ENCODE measurements at regions not wholly inside any gene's neighbourhood (a gene's known extent, or its start where the extent isn't known, plus 50 kb on each side); places are given as distances from the start of the nearest gene placed in this dataset.

DNA sequence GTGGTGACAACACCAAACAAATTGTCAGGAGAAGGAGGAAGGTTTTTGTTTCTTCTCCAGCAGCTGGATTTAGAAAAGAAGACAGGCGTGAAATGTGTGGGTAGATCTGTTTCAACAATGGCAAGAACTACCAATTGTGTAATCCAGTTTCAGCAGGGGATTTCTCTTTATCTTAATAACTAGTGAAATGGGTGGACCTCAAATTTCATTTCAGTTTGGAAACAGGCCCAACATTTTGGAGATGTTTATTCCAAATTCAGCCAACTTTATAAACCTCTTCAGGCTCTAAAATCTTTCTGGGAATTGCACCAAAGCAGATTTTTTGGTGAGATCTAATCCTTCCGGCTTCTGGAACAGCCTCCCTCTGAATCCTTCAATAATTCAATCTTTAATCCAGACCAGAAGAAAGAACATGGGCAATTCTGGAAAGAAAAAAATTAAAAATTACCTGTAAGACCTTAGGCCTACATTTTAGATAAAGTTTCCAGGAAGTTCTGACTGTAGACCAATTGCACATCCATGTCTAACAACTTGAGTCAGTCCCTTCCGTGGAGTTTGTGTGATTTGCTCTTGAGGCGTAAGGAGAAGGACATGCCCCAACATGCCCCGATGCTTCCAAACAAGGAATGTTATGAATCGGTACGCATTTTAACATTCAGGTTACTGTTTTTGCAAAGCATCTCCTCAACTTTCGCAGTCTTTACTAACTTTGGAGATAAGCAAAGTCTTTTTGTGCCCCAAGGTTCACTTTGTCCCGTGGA is 423.6 kb downstream of the IRX1 start:
- TF ChIP-seq TAF1 (IDR thresholded peaks at IDR 0.05; ENCODE audit: borderline replicate concordance, insufficient read depth, low read length) (no peak), SIN3A (IDR thresholded peaks at IDR 0.05; ENCODE audit: borderline replicate concordance, insufficient read depth, low read length) (no peak)

DNA sequence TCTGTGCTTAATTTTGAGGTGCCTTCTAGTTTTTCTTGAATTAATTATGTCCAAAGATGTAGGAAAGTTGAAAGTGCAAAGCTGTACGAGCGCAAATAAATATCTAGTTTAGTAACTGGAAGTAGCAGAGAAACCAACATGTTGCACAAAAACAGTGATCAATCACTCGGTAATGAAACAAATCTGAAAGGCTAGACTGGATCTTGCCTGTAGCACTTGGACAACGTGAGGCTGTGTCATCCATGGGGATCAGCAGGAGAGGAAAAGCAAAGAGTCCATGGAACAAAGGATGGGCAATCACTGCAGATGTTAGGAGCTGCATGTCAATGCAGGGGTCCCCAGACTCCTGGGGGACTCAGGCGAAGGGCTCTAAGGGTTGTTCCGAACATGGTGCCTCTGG is 424.2 kb downstream of the IRX1 start:
- no peak for TF ChIP-seq FOXP2 (optimal IDR thresholded peaks at IDR 0.05; ENCODE audit: borderline replicate concordance, extremely low read depth, extremely low read length, insufficient read depth)
- TF ChIP-seq, protein P1, sequence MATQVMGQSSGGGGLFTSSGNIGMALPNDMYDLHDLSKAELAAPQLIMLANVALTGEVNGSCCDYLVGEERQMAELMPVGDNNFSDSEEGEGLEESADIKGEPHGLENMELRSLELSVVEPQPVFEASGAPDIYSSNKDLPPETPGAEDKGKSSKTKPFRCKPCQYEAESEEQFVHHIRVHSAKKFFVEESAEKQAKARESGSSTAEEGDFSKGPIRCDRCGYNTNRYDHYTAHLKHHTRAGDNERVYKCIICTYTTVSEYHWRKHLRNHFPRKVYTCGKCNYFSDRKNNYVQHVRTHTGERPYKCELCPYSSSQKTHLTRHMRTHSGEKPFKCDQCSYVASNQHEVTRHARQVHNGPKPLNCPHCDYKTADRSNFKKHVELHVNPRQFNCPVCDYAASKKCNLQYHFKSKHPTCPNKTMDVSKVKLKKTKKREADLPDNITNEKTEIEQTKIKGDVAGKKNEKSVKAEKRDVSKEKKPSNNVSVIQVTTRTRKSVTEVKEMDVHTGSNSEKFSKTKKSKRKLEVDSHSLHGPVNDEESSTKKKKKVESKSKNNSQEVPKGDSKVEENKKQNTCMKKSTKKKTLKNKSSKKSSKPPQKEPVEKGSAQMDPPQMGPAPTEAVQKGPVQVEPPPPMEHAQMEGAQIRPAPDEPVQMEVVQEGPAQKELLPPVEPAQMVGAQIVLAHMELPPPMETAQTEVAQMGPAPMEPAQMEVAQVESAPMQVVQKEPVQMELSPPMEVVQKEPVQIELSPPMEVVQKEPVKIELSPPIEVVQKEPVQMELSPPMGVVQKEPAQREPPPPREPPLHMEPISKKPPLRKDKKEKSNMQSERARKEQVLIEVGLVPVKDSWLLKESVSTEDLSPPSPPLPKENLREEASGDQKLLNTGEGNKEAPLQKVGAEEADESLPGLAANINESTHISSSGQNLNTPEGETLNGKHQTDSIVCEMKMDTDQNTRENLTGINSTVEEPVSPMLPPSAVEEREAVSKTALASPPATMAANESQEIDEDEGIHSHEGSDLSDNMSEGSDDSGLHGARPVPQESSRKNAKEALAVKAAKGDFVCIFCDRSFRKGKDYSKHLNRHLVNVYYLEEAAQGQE (IDR thresholded peaks at IDR 0.05; ENCODE audit: insufficient read depth in 1 of 2, low read depth in 2 of 2, low read length in 2 of 2): no peak
- no peak for TF ChIP-seq SIN3A (IDR thresholded peaks at IDR 0.05; ENCODE audit: borderline replicate concordance, insufficient read depth, low read length)
- TF ChIP-seq POLR2AphosphoS5 (IDR thresholded peaks at IDR 0.05; ENCODE audit: low read depth, low read length): no peak
- TF ChIP-seq TAF1 (IDR thresholded peaks at IDR 0.05; ENCODE audit: borderline replicate concordance, insufficient read depth, low read length): no peak

DNA sequence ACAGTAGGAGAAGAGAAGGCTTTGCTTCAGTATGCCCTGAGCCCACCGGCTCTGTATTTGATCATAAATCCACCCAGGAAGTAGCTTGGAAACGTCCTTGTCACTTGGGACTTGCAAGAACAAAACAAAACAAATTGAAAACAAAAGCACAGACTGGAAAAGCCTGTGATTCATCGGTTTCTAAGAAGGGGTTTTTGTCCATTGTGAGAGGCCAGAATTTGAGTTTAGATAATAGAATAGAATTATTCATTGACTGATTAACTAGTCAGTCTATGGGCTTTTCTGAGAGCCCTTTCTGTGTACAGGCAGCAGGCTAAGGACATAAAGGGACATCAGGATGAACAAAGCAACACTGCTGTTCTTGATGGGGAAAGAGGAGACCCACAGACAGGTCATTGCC is 424.8 kb downstream of the IRX1 start:
- TF ChIP-seq, protein P1 (IDR thresholded peaks at IDR 0.05; ENCODE audit: insufficient read depth in 1 of 2, low read depth in 2 of 2, low read length in 2 of 2): no peak
- TF ChIP-seq FOXP2 (optimal IDR thresholded peaks at IDR 0.05; ENCODE audit: borderline replicate concordance, extremely low read depth, extremely low read length, insufficient read depth) (no peak), POLR2AphosphoS5 (IDR thresholded peaks at IDR 0.05; ENCODE audit: low read depth, low read length) (no peak), SIN3A (IDR thresholded peaks at IDR 0.05; ENCODE audit: borderline replicate concordance, insufficient read depth, low read length) (no peak), TAF1 (IDR thresholded peaks at IDR 0.05; ENCODE audit: borderline replicate concordance, insufficient read depth, low read length) (no peak)

DNA sequence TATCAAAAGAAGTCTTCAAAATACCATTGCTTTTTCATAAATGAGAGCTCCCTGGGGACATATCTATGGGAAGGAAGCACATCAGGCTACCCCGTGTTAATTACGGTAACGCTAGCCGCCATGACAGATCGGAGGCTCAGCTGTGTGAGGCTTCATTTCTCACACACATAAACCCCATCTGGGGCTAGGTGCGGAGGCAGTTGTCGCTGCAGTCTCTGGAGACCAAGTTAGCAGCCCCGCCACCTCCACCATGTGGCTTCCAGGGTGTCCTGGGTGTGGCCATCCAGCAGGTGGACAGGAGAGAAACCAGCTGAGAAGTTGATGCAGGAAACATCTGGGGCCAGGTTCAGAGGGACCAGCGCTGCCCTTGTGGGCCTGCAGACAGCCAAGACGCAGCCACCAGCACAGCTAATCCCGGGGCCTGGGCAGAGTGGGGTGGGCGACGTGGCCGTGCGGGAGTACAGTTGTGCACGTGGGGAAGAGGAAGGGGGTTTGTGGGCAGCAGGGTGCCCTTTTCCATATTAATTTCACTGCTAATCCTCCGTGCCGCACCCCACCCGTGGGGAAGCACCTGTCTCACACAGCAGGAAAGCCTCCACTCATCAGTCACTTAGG is 426.5 kb downstream of the IRX1 start:
- TF ChIP-seq FOXP2 (optimal IDR thresholded peaks at IDR 0.05; ENCODE audit: borderline replicate concordance, extremely low read depth, extremely low read length, insufficient read depth): no peak
- TF ChIP-seq POLR2AphosphoS5 (IDR thresholded peaks at IDR 0.05; ENCODE audit: low read depth, low read length): no peak
- TF ChIP-seq, protein P1 (IDR thresholded peaks at IDR 0.05; ENCODE audit: insufficient read depth in 1 of 2, low read depth in 2 of 2, low read length in 2 of 2): no peak
- TF ChIP-seq SIN3A (IDR thresholded peaks at IDR 0.05; ENCODE audit: borderline replicate concordance, insufficient read depth, low read length): no peak
- no peak for TF ChIP-seq TAF1 (IDR thresholded peaks at IDR 0.05; ENCODE audit: borderline replicate concordance, insufficient read depth, low read length)

DNA sequence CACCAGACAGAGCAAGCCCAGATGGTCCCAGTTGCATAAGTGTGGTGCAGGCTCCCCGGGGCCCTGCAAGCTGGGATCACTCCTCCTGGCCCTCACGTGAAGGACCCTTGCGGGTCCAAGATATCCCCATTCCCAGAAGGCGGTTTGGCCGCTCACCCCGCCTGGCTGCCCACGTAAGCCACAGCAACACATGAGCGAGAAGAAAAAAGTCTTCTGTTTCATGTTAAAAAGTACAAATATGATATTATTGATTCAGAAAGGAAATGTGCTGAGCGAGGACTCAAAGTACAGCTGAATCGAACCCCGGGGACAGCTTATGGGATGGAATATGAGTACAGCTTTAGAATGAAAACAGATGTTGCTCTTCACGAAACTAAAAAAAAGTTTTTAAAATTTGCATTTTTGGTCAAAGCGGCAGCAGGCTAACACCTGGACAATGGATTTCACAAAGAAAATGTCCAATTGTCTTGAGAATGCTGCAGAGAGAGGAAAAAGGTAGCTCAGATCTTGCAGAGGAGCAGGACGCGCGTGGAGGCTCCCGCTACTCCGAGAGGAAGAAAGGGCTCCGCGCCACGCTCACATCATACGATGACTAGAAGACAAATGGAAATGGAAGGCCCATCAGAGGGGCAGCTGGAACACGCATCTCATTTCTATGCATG is 427.6 kb downstream of the IRX1 start:
- TF ChIP-seq, protein P1 (IDR thresholded peaks at IDR 0.05; ENCODE audit: insufficient read depth in 1 of 2, low read depth in 2 of 2, low read length in 2 of 2): no peak
- TF ChIP-seq TAF1 (IDR thresholded peaks at IDR 0.05; ENCODE audit: borderline replicate concordance, insufficient read depth, low read length): no peak
- no peak for TF ChIP-seq POLR2AphosphoS5 (IDR thresholded peaks at IDR 0.05; ENCODE audit: low read depth, low read length)
- TF ChIP-seq FOXP2 (optimal IDR thresholded peaks at IDR 0.05; ENCODE audit: borderline replicate concordance, extremely low read depth, extremely low read length, insufficient read depth): no peak
- TF ChIP-seq SIN3A (IDR thresholded peaks at IDR 0.05; ENCODE audit: borderline replicate concordance, insufficient read depth, low read length): no peak

Data from PFSK-1 (cell line).